ENCODE measurements at regions not wholly inside any gene's neighbourhood (a gene's known extent, or its start where the extent isn't known, plus 50 kb on each side); places are given as distances from the start of the nearest gene placed in this dataset.

GRCh38 chr15:38662805-38663204, 98.2 kb upstream of the RASGRP1 start:
- TF ChIP-seq, protein P1, sequence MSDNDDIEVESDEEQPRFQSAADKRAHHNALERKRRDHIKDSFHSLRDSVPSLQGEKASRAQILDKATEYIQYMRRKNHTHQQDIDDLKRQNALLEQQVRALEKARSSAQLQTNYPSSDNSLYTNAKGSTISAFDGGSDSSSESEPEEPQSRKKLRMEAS (IDR thresholded peaks at IDR 0.05): no peak
- TF ChIP-seq PHF8 (IDR thresholded peaks at IDR 0.05; ENCODE audit: borderline replicate concordance, low read depth) (no peak), RARB (CRISPR knock-in tag; IDR thresholded peaks at IDR 0.05) (no peak), POLR2A (IDR thresholded peaks at IDR 0.05; ENCODE audit: low read length) (no peak), CEBPB (IDR thresholded peaks at IDR 0.05) (no peak), CHD4 (IDR thresholded peaks at IDR 0.05; ENCODE audit: borderline replicate concordance) (no peak), HOXA7 (CRISPR knock-in tag; IDR thresholded peaks at IDR 0.05) (no peak)
- TF ChIP-seq, protein P2, sequence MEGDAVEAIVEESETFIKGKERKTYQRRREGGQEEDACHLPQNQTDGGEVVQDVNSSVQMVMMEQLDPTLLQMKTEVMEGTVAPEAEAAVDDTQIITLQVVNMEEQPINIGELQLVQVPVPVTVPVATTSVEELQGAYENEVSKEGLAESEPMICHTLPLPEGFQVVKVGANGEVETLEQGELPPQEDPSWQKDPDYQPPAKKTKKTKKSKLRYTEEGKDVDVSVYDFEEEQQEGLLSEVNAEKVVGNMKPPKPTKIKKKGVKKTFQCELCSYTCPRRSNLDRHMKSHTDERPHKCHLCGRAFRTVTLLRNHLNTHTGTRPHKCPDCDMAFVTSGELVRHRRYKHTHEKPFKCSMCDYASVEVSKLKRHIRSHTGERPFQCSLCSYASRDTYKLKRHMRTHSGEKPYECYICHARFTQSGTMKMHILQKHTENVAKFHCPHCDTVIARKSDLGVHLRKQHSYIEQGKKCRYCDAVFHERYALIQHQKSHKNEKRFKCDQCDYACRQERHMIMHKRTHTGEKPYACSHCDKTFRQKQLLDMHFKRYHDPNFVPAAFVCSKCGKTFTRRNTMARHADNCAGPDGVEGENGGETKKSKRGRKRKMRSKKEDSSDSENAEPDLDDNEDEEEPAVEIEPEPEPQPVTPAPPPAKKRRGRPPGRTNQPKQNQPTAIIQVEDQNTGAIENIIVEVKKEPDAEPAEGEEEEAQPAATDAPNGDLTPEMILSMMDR (IDR thresholded peaks at IDR 0.05): no peak
- TF ChIP-seq, protein P3, sequence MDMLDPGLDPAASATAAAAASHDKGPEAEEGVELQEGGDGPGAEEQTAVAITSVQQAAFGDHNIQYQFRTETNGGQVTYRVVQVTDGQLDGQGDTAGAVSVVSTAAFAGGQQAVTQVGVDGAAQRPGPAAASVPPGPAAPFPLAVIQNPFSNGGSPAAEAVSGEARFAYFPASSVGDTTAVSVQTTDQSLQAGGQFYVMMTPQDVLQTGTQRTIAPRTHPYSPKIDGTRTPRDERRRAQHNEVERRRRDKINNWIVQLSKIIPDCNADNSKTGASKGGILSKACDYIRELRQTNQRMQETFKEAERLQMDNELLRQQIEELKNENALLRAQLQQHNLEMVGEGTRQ (IDR thresholded peaks at IDR 0.05): no peak

Data from A549 (cell line).